ENCODE measurements at regions not wholly inside any gene's neighbourhood (a gene's known extent, or its start where the extent isn't known, plus 50 kb on each side); places are given as distances from the start of the nearest gene placed in this dataset.

- ChIA-PET POLR2A (ENCODE audit: unreplicated experiment) (no interaction called here), CTCF (no interaction called here)
- H4K20me1 ChIP-seq (ENCODE audit: insufficient read depth) = no peaks in the 10 kb centered on the region
- H3K4me2 ChIP-seq = no peak overlapping the region
- H3K9me3 ChIP-seq (ENCODE audit: insufficient read depth, low read depth) = no peaks in the 10 kb centered on the region
- TF ChIP-seq EZH2 (IDR thresholded peaks at IDR 0.05; ENCODE audit: low read depth) (no peak), CTCF (conservative IDR thresholded peaks at IDR 0.05) (no peak)
- H3K27ac ChIP-seq = no peak overlapping the region
- no peaks in the 10 kb centered on the region for H3K4me1 ChIP-seq (replicated peaks; ENCODE audit: insufficient read depth)
- no peak overlapping the region for H3K4me3 ChIP-seq
- no peaks in the 10 kb centered on the region for H3K79me2 ChIP-seq (ENCODE audit: low read depth)
- DNase-seq = no peak
- no TSS peak for BruUV-seq (replicated peaks)
- no peak overlapping the region for H2AFZ ChIP-seq
- H3K9me2 ChIP-seq (ENCODE audit: insufficient read depth) = 0 out of 2 replicates have a peak, but pooled peaks cover 4% of the 10 kb centered on the region
- H3K27me3 ChIP-seq (ENCODE audit: insufficient read depth, low read depth) = no peaks in the 10 kb centered on the region
- intact Hi-C loops (cut with micrococcal nuclease; ENCODE audit: unreplicated experiment) = no loop called here
- H3K36me3 ChIP-seq (ENCODE audit: low read depth) = 0 out of 2 replicates have a peak, but pooled peaks cover 3% of the 10 kb centered on the region
- no peaks in the 10 kb centered on the region for H3F3A ChIP-seq (ENCODE audit: insufficient read depth, low read depth)
Observed at GRCh38 chr19:8915997-8916396, 83.8 kb downstream of the MBD3L1 start.

GRCh38 chr19:8922591-8922990 lies 87.6 kb downstream of the MUC16 start:
- H3K4me3 ChIP-seq = no peak overlapping the region
- no peaks in the 10 kb centered on the region for H3K27me3 ChIP-seq (ENCODE audit: insufficient read depth, low read depth)
- H3K79me2 ChIP-seq (ENCODE audit: low read depth) = no peaks in the 10 kb centered on the region
- H2AFZ ChIP-seq = no peak overlapping the region
- H3K4me2 ChIP-seq = no peak overlapping the region
- H4K20me1 ChIP-seq (ENCODE audit: insufficient read depth) = no peaks in the 10 kb centered on the region
- no peak overlapping the region for H3K27ac ChIP-seq
- no peaks in the 10 kb centered on the region for H3K9me3 ChIP-seq (ENCODE audit: insufficient read depth, low read depth)
- H3K4me1 ChIP-seq (replicated peaks; ENCODE audit: insufficient read depth) = no peaks in the 10 kb centered on the region
- DNase-seq = peak in 1 of 2 experiments; percentile 23
- ChIA-PET CTCF (no interaction called here), POLR2A (ENCODE audit: unreplicated experiment) (no interaction called here)
- peaks cover 3% of the 10 kb centered on the region; the same call in 1 of the 2 replicates for H3K36me3 ChIP-seq (ENCODE audit: low read depth)
- H3F3A ChIP-seq (ENCODE audit: insufficient read depth, low read depth) = no peaks in the 10 kb centered on the region; the same call in 1 of the 2 replicates
- H3K9me2 ChIP-seq (ENCODE audit: insufficient read depth) = no peaks in the 10 kb centered on the region
- TF ChIP-seq EZH2 (IDR thresholded peaks at IDR 0.05; ENCODE audit: low read depth) = no peak
- TF ChIP-seq CTCF (conservative IDR thresholded peaks at IDR 0.05) = no peak
- BruUV-seq (replicated peaks) = no TSS peak
- intact Hi-C loops (cut with micrococcal nuclease; ENCODE audit: unreplicated experiment) = no loop called here

DNA sequence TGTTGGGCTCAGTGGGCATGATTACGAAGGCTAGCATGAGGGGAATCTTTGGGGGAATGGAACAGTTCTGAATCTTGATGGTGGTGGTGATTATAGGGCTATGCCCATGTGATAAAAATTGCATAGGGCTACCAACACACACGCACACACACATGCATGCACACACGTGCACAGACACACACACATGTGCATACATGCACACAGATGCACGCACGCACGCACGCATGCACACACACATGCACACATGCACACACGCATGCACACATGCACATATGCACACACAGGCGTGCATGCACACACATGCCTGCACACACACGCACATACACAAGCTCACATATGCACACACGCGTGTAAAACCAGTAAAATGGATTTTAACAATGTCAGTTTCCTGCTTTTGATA lies 85.9 kb downstream of the MUC16 start:
- no peaks in the 10 kb centered on the region for H3K9me3 ChIP-seq (ENCODE audit: insufficient read depth, low read depth)
- H3K27me3 ChIP-seq (ENCODE audit: insufficient read depth, low read depth) = no peaks in the 10 kb centered on the region
- no peak overlapping the region for H3K4me2 ChIP-seq
- intact Hi-C loops (cut with micrococcal nuclease; ENCODE audit: unreplicated experiment) = no loop called here
- peaks cover 6% of the 10 kb centered on the region; the same call in 1 of the 2 replicates for H3K36me3 ChIP-seq (ENCODE audit: low read depth)
- no peak for DNase-seq
- no peaks in the 10 kb centered on the region; the same call in 1 of the 2 replicates for H3F3A ChIP-seq (ENCODE audit: insufficient read depth, low read depth)
- no peaks in the 10 kb centered on the region for H3K4me1 ChIP-seq (replicated peaks; ENCODE audit: insufficient read depth)
- BruUV-seq (replicated peaks) = no TSS peak
- H3K79me2 ChIP-seq (ENCODE audit: low read depth) = no peaks in the 10 kb centered on the region
- no peaks in the 10 kb centered on the region for H4K20me1 ChIP-seq (ENCODE audit: insufficient read depth)
- ChIA-PET POLR2A (ENCODE audit: unreplicated experiment) (no interaction called here), CTCF (no interaction called here)
- H3K4me3 ChIP-seq = no peak overlapping the region
- no peak for TF ChIP-seq CTCF (conservative IDR thresholded peaks at IDR 0.05)
- no peak for TF ChIP-seq EZH2 (IDR thresholded peaks at IDR 0.05; ENCODE audit: low read depth)
- H2AFZ ChIP-seq = no peak overlapping the region
- H3K27ac ChIP-seq = no peak overlapping the region
- H3K9me2 ChIP-seq (ENCODE audit: insufficient read depth) = no peaks in the 10 kb centered on the region
